Heart right ventricle (tissue), 16 donors: ENCODE measurements at regions not wholly inside any gene's neighbourhood (a gene's known extent, or its start where the extent isn't known, plus 50 kb on each side); places are given as distances from the start of the nearest gene placed in this dataset.

Experiments used
- ATAC-seq, 8 donors: fragments of 200-7000 bp; cut with Tn5 transposase; one replicate each; pipeline ENCODE4 v1.9.1; 2020; ENCODE audit warnings: mild to moderate bottlenecking in 8 of 8, moderate library complexity in 8 of 8, moderate number of reproducible peaks in 1 of 8
- DNase-seq, 2 donors: peaks; one replicate each; pipeline ENCODE4 v3.0.0-alpha.2; 2020
- H3K27ac ChIP-seq, 10 donors: fragments of 200-600 bp; sonication (generic) in 2 of 10; one replicate each; pipeline versions ENCODE4 v1.5.0 to v1.8.0; 2020 to 2022; ENCODE audit warnings: mild to moderate bottlenecking in 3 of 10
- H3K27me3 ChIP-seq, 7 donors: fragments of 200-600 bp; one replicate each; pipeline ENCODE4 v1.8.0; 2021 to 2022; ENCODE audit warnings: mild to moderate bottlenecking in 2 of 7
- H3K36me3 ChIP-seq, 9 donors: fragments of 200-600 bp; sonication (generic) in 1 of 9; one replicate each; pipeline versions ENCODE4 v1.5.0 to v1.8.0; 2020 to 2022; ENCODE audit warnings: mild to moderate bottlenecking in 2 of 9
- H3K4me1 ChIP-seq, 9 donors: fragments of 200-600 bp; sonication (generic) in 1 of 9; one replicate each; pipeline versions ENCODE4 v1.5.0 to v1.8.0; 2020 to 2022; ENCODE audit warnings: mild to moderate bottlenecking in 4 of 9
- H3K4me3 ChIP-seq, 10 donors: fragments of 200-600 bp; sonication (generic) in 2 of 10; one replicate each; pipeline versions ENCODE4 v1.5.0 to v1.8.0; 2020 to 2022; ENCODE audit warnings: mild to moderate bottlenecking in 7 of 10, moderate library complexity in 2 of 10
- H3K9me3 ChIP-seq, 11 donors: fragments of 200-600 bp in 10 of 11; sonication (generic) in 2 of 11; one replicate each; pipeline versions ENCODE4 v1.5.0 to v1.8.0; 2013 to 2022; ENCODE audit warnings: mild to moderate bottlenecking in 2 of 11, control low read depth in 1 of 11, moderate library complexity in 1 of 11
- WGBS, 2 donors: extraction: QIAGEN DNeasy Blood & Tissue Kit; methylation state at CpG; one replicate each; pipeline ENCODE4 v1.1.7; 2013; ENCODE audit warnings: inconsistent platforms in 1 of 2; 5-methylcytosine and 5-hydroxymethylcytosine counted together
- intact Hi-C, 10 donors: fragments of 100-400 bp; cut with DNase I; formaldehyde crosslinking; loops; one replicate each; pipeline versions ENCODE4 v1.11.1 to v1.14.2; 2022
- TF ChIP-seq, protein P1 (sequence below), 9 donors: fragments of 200-600 bp; sonication (generic) in 2 of 9; IDR thresholded peaks; one replicate each; pipeline versions ENCODE4 v1.5.0 to v1.8.0; 2021 to 2022; ENCODE audit warnings: antibody characterized with exemption in 9 of 9, mild to moderate bottlenecking in 5 of 9, moderate library complexity in 1 of 9
- donor health status: Arrhythmogenic right ventricular cardiomyopathy.
- donor health status: ischemic (EF 13 %, LVEDD 7.1; RV severe dilation, severe dysfunction).
- donor health status: healthy with polysubstance abuse.
- donor health status: DM: no; HTN: yes; CAD: no.
- donor health status: DM: no; HTN: no; CAD: no.
- donor health status: ischemic (EF 25% LVEDD 6.9; RV normal size, moderate dysfunction).
- donor health status: ischemic (EF 25% LVEDD 5.7; RV mildly dilated, moderate dysfunction).
- donor health status: healthy.
- donor health status: DM: yes; HTN: yes; CAD: no.
- donor health status: Ischemic cardiomyopathy.
- donor health status: ischemic (EF 35%, LVEDD 5.7; RV mildly dilated, moderate dysfunction).
- donor health status: nonischemic (EF 11% LVEDD 7.7; RV severe dilation, severe dysfunction).
- donor health status: DM: yes; HTN: yes; CAD: no.
- donor health status: PGD.
- donor health status: ischemic (EF 29% LVEDD 5.4; RV normal size, mild dysfunction).
- donor health status: nonischemic (EF 23%, LVEDD 6.1; RV moderate dilation, normal function).

DNA sequence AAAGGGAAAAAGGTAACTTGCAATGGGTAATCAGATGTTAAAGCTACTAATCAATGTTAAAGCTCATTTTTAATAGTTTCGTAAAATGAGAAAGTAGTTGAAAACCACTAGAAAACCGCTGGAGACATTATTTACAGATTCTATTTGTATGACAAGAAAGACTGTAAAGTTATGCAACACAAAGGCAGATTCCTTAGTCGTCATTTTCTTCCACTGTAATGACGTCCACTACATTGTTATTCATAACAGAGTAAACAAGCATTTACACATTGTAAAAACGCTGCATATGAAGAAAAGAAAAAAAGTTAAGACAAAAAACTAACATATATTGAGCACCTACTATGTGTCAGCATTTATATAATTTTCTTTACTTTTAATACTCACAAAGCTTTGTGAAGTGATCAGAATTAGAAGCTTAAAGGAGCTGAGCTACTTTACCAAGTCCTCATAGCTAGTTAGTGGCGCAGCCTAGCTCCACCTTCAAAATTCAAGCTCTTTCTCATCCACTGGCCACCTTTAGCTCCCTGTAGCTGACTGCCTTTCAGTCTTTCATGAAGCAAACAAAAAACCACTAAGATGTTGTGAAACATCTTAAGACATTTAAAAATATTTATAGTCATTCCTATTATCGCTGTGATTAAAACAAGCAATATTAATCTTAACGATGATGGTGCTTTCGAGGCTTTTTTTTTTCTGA lies 100.1 kb upstream of the CDIN1 start:
- Histone ChIP-seq H3K27me3 (no peaks in the 10 kb centered on the region), H3K27ac (no peak overlapping the region), H3K9me3 (no peaks in the 10 kb centered on the region), H3K36me3 (no peaks in the 10 kb centered on the region), H3K4me1 (no peaks in the 10 kb centered on the region), H3K4me3 (no peak overlapping the region)
- intact Hi-C loops: no loop called here
- DNase-seq (no peak), ATAC-seq (no peak)
- TF ChIP-seq, protein P1, sequence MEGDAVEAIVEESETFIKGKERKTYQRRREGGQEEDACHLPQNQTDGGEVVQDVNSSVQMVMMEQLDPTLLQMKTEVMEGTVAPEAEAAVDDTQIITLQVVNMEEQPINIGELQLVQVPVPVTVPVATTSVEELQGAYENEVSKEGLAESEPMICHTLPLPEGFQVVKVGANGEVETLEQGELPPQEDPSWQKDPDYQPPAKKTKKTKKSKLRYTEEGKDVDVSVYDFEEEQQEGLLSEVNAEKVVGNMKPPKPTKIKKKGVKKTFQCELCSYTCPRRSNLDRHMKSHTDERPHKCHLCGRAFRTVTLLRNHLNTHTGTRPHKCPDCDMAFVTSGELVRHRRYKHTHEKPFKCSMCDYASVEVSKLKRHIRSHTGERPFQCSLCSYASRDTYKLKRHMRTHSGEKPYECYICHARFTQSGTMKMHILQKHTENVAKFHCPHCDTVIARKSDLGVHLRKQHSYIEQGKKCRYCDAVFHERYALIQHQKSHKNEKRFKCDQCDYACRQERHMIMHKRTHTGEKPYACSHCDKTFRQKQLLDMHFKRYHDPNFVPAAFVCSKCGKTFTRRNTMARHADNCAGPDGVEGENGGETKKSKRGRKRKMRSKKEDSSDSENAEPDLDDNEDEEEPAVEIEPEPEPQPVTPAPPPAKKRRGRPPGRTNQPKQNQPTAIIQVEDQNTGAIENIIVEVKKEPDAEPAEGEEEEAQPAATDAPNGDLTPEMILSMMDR (IDR thresholded peaks at IDR 0.05): no peak
- 76 to 81% methylated on average over 9 of the region's 9 CpGs for WGBS, 2 donors

DNA sequence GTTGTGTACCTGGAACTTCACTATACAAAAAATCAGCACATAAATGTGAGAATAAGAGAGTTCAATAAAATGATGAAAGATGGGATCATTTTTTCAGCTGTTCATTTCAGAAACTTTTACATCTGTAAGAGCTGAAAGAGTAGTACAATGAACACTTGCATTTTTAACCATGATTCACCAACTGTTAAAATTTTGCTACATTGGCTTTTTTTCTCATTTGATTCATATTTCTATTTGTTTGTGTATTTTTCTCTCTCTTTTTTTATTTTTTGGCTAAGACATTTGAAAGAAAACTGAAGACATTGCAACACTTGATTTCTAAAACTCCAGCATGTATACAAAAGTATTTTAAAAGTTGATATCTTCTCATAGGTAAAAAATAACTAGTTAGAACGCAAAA lies 98.3 kb upstream of the CDIN1 start:
- Histone ChIP-seq H3K9me3 (no peaks in the 10 kb centered on the region), H3K4me1 (no peaks in the 10 kb centered on the region), H3K27ac (no peak overlapping the region), H3K36me3 (no peaks in the 10 kb centered on the region), H3K4me3 (no peak overlapping the region), H3K27me3 (no peaks in the 10 kb centered on the region)
- DNase-seq (no peak), ATAC-seq (no peak)
- 98 to 99% methylated on average over 1 of the region's 1 CpG for WGBS, 2 donors
- TF ChIP-seq, protein P1 (IDR thresholded peaks at IDR 0.05): no peak
- intact Hi-C loops: no loop called here

DNA sequence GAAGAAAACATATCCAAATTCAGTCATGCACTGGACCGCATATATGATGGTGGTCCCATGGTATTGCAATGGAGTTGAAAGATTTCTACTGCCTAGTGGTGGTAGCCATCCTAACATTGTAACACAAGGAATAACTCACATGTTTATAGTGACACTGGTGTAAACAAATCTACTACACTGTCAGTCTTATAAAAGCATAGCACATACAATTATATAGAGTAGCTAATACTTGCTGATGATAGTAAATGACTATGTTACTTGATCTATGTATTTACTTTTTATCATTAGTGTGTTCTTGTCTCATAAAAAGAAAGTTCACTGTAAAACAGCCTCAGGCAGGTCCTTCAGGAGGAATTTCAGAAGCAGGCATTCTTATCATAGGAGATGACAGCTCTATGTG lies 96.0 kb upstream of the CDIN1 start:
- TF ChIP-seq, protein P1 (IDR thresholded peaks at IDR 0.05): no peak
- 94 to 98% methylated on average over 1 of the region's 1 CpG for WGBS, 2 donors

DNA sequence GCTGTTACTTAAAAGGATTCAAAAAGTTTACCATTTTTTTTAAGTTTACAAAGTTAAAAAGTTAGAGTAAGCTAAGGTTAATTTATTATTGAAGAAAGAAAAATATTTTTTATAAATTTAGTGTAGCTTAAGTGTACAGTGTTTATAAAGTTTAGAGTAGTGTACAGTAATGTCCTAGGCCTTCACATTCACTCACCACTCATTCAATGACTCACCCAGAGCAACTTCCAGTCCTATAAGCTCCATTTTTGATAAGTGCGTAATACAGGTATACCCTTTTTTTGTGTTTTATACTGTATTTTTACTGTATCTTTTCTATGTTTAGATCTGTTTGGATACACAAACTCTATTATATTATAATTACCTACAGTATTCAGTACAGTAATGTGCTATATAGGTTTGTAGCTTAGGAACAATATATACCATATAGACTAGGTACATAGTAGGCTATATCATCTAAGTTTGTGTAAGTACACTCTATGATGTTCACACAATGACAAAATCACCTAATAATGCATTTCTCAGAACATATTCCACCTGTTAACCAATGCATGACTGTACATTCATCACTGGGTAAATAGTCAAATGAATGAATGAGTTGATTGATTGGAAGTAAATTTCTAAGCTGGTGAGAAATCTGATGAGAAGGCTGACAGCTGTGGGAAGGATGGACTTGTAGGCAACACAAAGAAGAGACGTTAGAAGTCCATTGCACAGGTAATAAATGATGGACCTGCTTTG lies 95.2 kb upstream of the CDIN1 start:
- intact Hi-C loops: no loop called here
- no peaks in the 10 kb centered on the region for H3K9me3 ChIP-seq
- no peaks in the 10 kb centered on the region for H3K4me1 ChIP-seq
- TF ChIP-seq, protein P1 (IDR thresholded peaks at IDR 0.05): no peak
- no peaks in the 10 kb centered on the region for H3K36me3 ChIP-seq
- no peaks in the 10 kb centered on the region for H3K27me3 ChIP-seq
- no peak overlapping the region for H3K27ac ChIP-seq
- DNase-seq: no peak
- no peak overlapping the region for H3K4me3 ChIP-seq
- ATAC-seq: no peak
- 48 to 90% methylated on average over 2 of the region's 2 CpGs for WGBS, 2 donors

More for the DNA sequence above, 96.0 kb upstream of the CDIN1 start:
- Histone ChIP-seq H3K36me3 (no peaks in the 10 kb centered on the region), H3K4me1 (no peaks in the 10 kb centered on the region), H3K4me3 (no peak overlapping the region), H3K9me3 (no peaks in the 10 kb centered on the region), H3K27ac (no peak overlapping the region), H3K27me3 (no peaks in the 10 kb centered on the region)
- intact Hi-C loops: no loop called here
- no peak for DNase-seq
- ATAC-seq: no peak
